HepG2 (cell line): ENCODE measurements at regions not wholly inside any gene's neighbourhood (a gene's known extent, or its start where the extent isn't known, plus 50 kb on each side); places are given as distances from the start of the nearest gene placed in this dataset.

Experiments
- ARID5B ChIP-seq: IDR thresholded peaks from 2 replicates; pipeline ENCODE4 v1.4.0; 2020; ENCODE audit warnings: mild to moderate bottlenecking, missing genetic modification reagents
- FOXP1 ChIP-seq, 2 experiments: fragments of 450-650 bp in 1 of 2; IDR thresholded peaks; 2 replicates each; pipeline ENCODE4 v1.6.1; 2017 to 2018; ENCODE audit warnings: antibody characterized with exemption in 1 of 2
- HNF4A ChIP-seq: sonication (generic); formaldehyde crosslinking; IDR thresholded peaks from 2 replicates; pipeline ENCODE4 v1.4.0; 2020; ENCODE audit warnings: missing genetic modification reagents
- KDM3A ChIP-seq: IDR thresholded peaks from 2 replicates; pipeline ENCODE4 v1.6.1; 2018; ENCODE audit warnings: low read depth, missing compliant biosample characterization
- KDM6A ChIP-seq: IDR thresholded peaks from 2 replicates; pipeline ENCODE4 v1.6.1; 2016; ENCODE audit warnings: low read depth
- MLX ChIP-seq: IDR thresholded peaks from 2 replicates; pipeline ENCODE4 v1.6.1; 2016
- SALL1 ChIP-seq: sonication (generic); formaldehyde crosslinking; IDR thresholded peaks from 2 replicates; pipeline ENCODE4 v1.8.0; 2022; ENCODE audit warnings: mild to moderate bottlenecking, missing genetic modification reagents
- SAP130 ChIP-seq: IDR thresholded peaks from 2 replicates; pipeline ENCODE4 v1.6.1; 2016; ENCODE audit warnings: low read depth
- SMARCC2 ChIP-seq: fragments of 450-650 bp; IDR thresholded peaks from 2 replicates; pipeline ENCODE4 v1.6.1; 2017; ENCODE audit warnings: antibody characterized with exemption, mild to moderate bottlenecking
- STAG1 ChIP-seq: sonication (generic); formaldehyde crosslinking; IDR thresholded peaks from 2 replicates; pipeline ENCODE4 v1.4.0; 2020; ENCODE audit warnings: missing genetic modification reagents
- TEF ChIP-seq: sonication (generic); formaldehyde crosslinking; IDR thresholded peaks from 2 replicates; pipeline ENCODE4 v1.5.0; 2020; ENCODE audit warnings: missing genetic modification reagents
- TFE3 ChIP-seq: IDR thresholded peaks from 2 replicates; pipeline ENCODE4 v1.6.1; 2016
- THAP11 ChIP-seq: IDR thresholded peaks from 2 replicates; pipeline ENCODE4 v1.6.1; 2016; ENCODE audit warnings: missing biosample characterization, missing genetic modification reagents
- XRCC5 ChIP-seq: fragments of 200-400 bp; formaldehyde crosslinking; optimal IDR thresholded peaks from 2 replicates; pipeline ENCODE3; 2017; ENCODE audit warnings: mild to moderate bottlenecking, low read length
- ZC3H4 ChIP-seq: sonication (generic); formaldehyde crosslinking; IDR thresholded peaks from 2 replicates; pipeline ENCODE4 v1.4.0; 2020; ENCODE audit warnings: missing genetic modification reagents, borderline replicate concordance
- ZFX ChIP-seq: sonication (generic); formaldehyde crosslinking; IDR thresholded peaks from 2 replicates; pipeline ENCODE4 v1.4.0; 2020; ENCODE audit warnings: mild to moderate bottlenecking, low read depth, missing genetic modification reagents, moderate library complexity
- ZMYM3 ChIP-seq: sonication (generic); formaldehyde crosslinking; IDR thresholded peaks from 2 replicates; pipeline ENCODE4 v1.5.1; 2020; ENCODE audit warnings: mild to moderate bottlenecking, missing genetic modification reagents
- ZNF282 ChIP-seq: fragments of 450-650 bp; IDR thresholded peaks from 2 replicates; pipeline ENCODE4 v1.6.1; 2018; ENCODE audit not compliant: partially characterized antibody
- TF ChIP-seq, protein P1 (sequence below): sonication (generic); formaldehyde crosslinking; IDR thresholded peaks from 2 replicates; pipeline ENCODE4 v1.5.1; 2020; ENCODE audit warnings: mild to moderate bottlenecking, missing genetic modification reagents, borderline replicate concordance

- TF ChIP-seq ZMYM3 (CRISPR knock-in tag) = peak; percentile 34; the same call in 1 of the 2 replicates
- peak; percentile 68; the same call in 1 of the 2 replicates for TF ChIP-seq KDM3A (CRISPR knock-in tag)
- peak; percentile 80 for TF ChIP-seq SAP130
- TF ChIP-seq TEF (CRISPR knock-in tag) = no peak
- TF ChIP-seq STAG1 (CRISPR knock-in tag) = peak; percentile 54
- TF ChIP-seq FOXP1 (IDR thresholded peaks at IDR 0.05) = no peak
- peak; percentile 44; the same call in 1 of the 2 replicates for TF ChIP-seq FOXP1 (CRISPR knock-in tag; IDR thresholded peaks at IDR 0.05)
- TF ChIP-seq ZFX (CRISPR knock-in tag) = peak; percentile 44; the same call in 1 of the 2 replicates
- TF ChIP-seq ZNF282 = no peak
- 0 out of 2 replicates have a peak, but pooled peaks have one; percentile 12 for TF ChIP-seq ZC3H4 (CRISPR knock-in tag)
- TF ChIP-seq TFE3 (CRISPR knock-in tag) = peak; percentile 36; the same call in 1 of the 2 replicates
- peak; percentile 88 for TF ChIP-seq SALL1
- TF ChIP-seq ARID5B = peak; percentile 80
- TF ChIP-seq, protein P1, sequence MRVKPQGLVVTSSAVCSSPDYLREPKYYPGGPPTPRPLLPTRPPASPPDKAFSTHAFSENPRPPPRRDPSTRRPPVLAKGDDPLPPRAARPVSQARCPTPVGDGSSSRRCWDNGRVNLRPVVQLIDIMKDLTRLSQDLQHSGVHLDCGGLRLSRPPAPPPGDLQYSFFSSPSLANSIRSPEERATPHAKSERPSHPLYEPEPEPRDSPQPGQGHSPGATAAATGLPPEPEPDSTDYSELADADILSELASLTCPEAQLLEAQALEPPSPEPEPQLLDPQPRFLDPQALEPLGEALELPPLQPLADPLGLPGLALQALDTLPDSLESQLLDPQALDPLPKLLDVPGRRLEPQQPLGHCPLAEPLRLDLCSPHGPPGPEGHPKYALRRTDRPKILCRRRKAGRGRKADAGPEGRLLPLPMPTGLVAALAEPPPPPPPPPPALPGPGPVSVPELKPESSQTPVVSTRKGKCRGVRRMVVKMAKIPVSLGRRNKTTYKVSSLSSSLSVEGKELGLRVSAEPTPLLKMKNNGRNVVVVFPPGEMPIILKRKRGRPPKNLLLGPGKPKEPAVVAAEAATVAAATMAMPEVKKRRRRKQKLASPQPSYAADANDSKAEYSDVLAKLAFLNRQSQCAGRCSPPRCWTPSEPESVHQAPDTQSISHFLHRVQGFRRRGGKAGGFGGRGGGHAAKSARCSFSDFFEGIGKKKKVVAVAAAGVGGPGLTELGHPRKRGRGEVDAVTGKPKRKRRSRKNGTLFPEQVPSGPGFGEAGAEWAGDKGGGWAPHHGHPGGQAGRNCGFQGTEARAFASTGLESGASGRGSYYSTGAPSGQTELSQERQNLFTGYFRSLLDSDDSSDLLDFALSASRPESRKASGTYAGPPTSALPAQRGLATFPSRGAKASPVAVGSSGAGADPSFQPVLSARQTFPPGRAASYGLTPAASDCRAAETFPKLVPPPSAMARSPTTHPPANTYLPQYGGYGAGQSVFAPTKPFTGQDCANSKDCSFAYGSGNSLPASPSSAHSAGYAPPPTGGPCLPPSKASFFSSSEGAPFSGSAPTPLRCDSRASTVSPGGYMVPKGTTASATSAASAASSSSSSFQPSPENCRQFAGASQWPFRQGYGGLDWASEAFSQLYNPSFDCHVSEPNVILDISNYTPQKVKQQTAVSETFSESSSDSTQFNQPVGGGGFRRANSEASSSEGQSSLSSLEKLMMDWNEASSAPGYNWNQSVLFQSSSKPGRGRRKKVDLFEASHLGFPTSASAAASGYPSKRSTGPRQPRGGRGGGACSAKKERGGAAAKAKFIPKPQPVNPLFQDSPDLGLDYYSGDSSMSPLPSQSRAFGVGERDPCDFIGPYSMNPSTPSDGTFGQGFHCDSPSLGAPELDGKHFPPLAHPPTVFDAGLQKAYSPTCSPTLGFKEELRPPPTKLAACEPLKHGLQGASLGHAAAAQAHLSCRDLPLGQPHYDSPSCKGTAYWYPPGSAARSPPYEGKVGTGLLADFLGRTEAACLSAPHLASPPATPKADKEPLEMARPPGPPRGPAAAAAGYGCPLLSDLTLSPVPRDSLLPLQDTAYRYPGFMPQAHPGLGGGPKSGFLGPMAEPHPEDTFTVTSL (CRISPR knock-in tag) = 0 out of 2 replicates have a peak, but pooled peaks have one; percentile 27
- TF ChIP-seq XRCC5 = peak; percentile 46
- TF ChIP-seq MLX (CRISPR knock-in tag) = peak; percentile 58
- peak; percentile 68 for TF ChIP-seq HNF4A
- TF ChIP-seq KDM6A (CRISPR knock-in tag) = peak; percentile 83
- peak; percentile 29; the same call in 1 of the 2 replicates for TF ChIP-seq THAP11 (CRISPR knock-in tag)
- TF ChIP-seq SMARCC2 = no peak
These were observed 98.8 kb upstream of the STX18 start (continued) for GRCh38 chr4:4640692-4641091.
